ENCODE measurements at regions not wholly inside any gene's neighbourhood (a gene's known extent, or its start where the extent isn't known, plus 50 kb on each side); places are given as distances from the start of the nearest gene placed in this dataset.

GRCh38 chr2:121148481-121148880 is 136.5 kb downstream of the TFCP2L1 start:
- H2AFZ ChIP-seq (ENCODE audit: low read depth, low read length, poor library complexity, severe bottlenecking), result no peak overlapping the region
- POLR2A ChIA-PET, result no interaction called here
- no peak for DNase-seq (ENCODE audit: low read depth, low spot score)
- no peak overlapping the region for H3K4me2 ChIP-seq (ENCODE audit: low read length)
- no peak for TF ChIP-seq REST (IDR thresholded peaks at IDR 0.05; ENCODE audit: low read depth)
- no peak for TF ChIP-seq ELF1 (IDR thresholded peaks at IDR 0.05; ENCODE audit: borderline replicate concordance, low read depth)
- no peak for TF ChIP-seq YY1 (IDR thresholded peaks at IDR 0.05; ENCODE audit: extremely low read depth, insufficient replicate concordance, low read depth, low read length)
- TF ChIP-seq POLR2A (IDR thresholded peaks at IDR 0.05; ENCODE audit: borderline replicate concordance, extremely low read depth, insufficient read depth, insufficient read length), result no peak
- no peak for TF ChIP-seq EZH2 (IDR thresholded peaks at IDR 0.05)
- TF ChIP-seq RAD21 (IDR thresholded peaks at IDR 0.05; ENCODE audit: low read depth), result no peak
- TF ChIP-seq EGR1 (IDR thresholded peaks at IDR 0.05; ENCODE audit: low read depth), result no peak
- no peak for TF ChIP-seq POLR2AphosphoS5 (IDR thresholded peaks at IDR 0.05; ENCODE audit: low read depth, low read length)
- TF ChIP-seq MAX (IDR thresholded peaks at IDR 0.05), result no peak
- TF ChIP-seq SRF (IDR thresholded peaks at IDR 0.05; ENCODE audit: low read depth), result no peak
- TF ChIP-seq FOSL1 (IDR thresholded peaks at IDR 0.05; ENCODE audit: low read depth), result no peak
- TF ChIP-seq TCF7L2 (IDR thresholded peaks at IDR 0.05; ENCODE audit: borderline replicate concordance, extremely low read depth, insufficient read depth, insufficient read length), result no peak
- no peak for TF ChIP-seq SP1 (IDR thresholded peaks at IDR 0.05; ENCODE audit: low read depth)
- TF ChIP-seq ZBTB33 (IDR thresholded peaks at IDR 0.05; ENCODE audit: extremely low read depth, insufficient replicate concordance, low read length), result no peak
- RAD21 ChIA-PET (ENCODE audit: low non-redundant PET in 1 of 2, low total read pairs in 2 of 2, uncharacterized antibody in 2 of 2, unreplicated experiment in 2 of 2), result no interaction called here
- BruUV-seq (replicated peaks), result no TSS peak
- H3K9me2 ChIP-seq (ENCODE audit: insufficient read depth), result no peaks in the 10 kb centered on the region
- ATAC-seq, result no peak
- no peaks in the 10 kb centered on the region for H3K79me2 ChIP-seq (ENCODE audit: insufficient read depth, low read length)
- intact Hi-C loops (cut with micrococcal nuclease), result no loop called here
- CTCF ChIA-PET, result no interaction called here
- H3K27me3 ChIP-seq (ENCODE audit: insufficient read depth, low read length), result no peaks in the 10 kb centered on the region
- H3K4me1 ChIP-seq (ENCODE audit: control insufficient read depth in 1 of 2, insufficient read depth in 2 of 2, low read length in 2 of 2), result no peaks in the 10 kb centered on the region
- H3K9me3 ChIP-seq (ENCODE audit: control insufficient read depth in 1 of 2, insufficient read depth in 1 of 2, low read depth in 1 of 2, low read length in 2 of 2), result no peaks in the 10 kb centered on the region
- H3K36me3 ChIP-seq (ENCODE audit: control insufficient read depth in 1 of 2, insufficient read depth in 2 of 2, low read length in 2 of 2), result no peaks in the 10 kb centered on the region
- no peak overlapping the region for H3K4me3 ChIP-seq (replicated peaks in 1 of 2; ENCODE audit: low read depth in 1 of 2, low read length in 2 of 2)
- H3K9ac ChIP-seq (ENCODE audit: low read length), result no peak overlapping the region
- H3K27ac ChIP-seq (ENCODE audit: low read depth, low read length), result no peak overlapping the region
- no peaks in the 10 kb centered on the region for H4K20me1 ChIP-seq (ENCODE audit: insufficient read depth)
